MCF 10A (cell line): ENCODE measurements at regions not wholly inside any gene's neighbourhood (a gene's known extent, or its start where the extent isn't known, plus 50 kb on each side); places are given as distances from the start of the nearest gene placed in this dataset.

ENCODE experiments used
- BruUV-seq: library from RNA; stranded (reverse); fragments of 400-500 nt; replicated peaks from 2 replicates; lab custom pipeline; 2021; lab: Mats Ljungman, UMichigan
- CTCF ChIA-PET: fragments of 300-600 bp; sonication (Branson Sonifier 250); formaldehyde crosslinking; extraction: SDS; loops from one replicate; lab custom pipeline; 2021; ENCODE audit warnings: antibody characterized with exemption, inconsistent platforms; lab: Yijun Ruan, JAX
- POLR2A ChIA-PET: fragments of 300-600, 350-650 bp; sonication (Branson Sonifier 250); formaldehyde crosslinking; extraction: SDS; loops from one replicate; lab custom pipeline; 2020; ENCODE audit warnings: antibody characterized with exemption, inconsistent platforms; lab: Yijun Ruan, JAX
- DNase-seq: peaks from one replicate; pipeline ENCODE4 v3.0.0-alpha.2; 2018; ENCODE audit not compliant: unreplicated experiment
- H3K27ac Mint-ChIP-seq: one replicate; pipeline ENCODE4 v1.8.0; 2022; ENCODE audit warnings: mild to moderate bottlenecking, low read depth, mixed read lengths; ENCODE audit not compliant: unreplicated experiment
- H3K27me3 Mint-ChIP-seq: one replicate; pipeline ENCODE4 v1.8.0; 2022; ENCODE audit warnings: mixed read lengths; ENCODE audit not compliant: insufficient read depth, unreplicated experiment
- H3K36me3 Mint-ChIP-seq: one replicate; pipeline ENCODE4 v1.8.0; 2022; ENCODE audit warnings: mild to moderate bottlenecking, moderate library complexity, mixed read lengths; ENCODE audit not compliant: insufficient read depth, unreplicated experiment
- H3K4me1 Mint-ChIP-seq: one replicate; pipeline ENCODE4 v1.8.0; 2022; ENCODE audit warnings: mixed read lengths; ENCODE audit not compliant: insufficient read depth, unreplicated experiment
- H3K4me3 Mint-ChIP-seq: one replicate; pipeline ENCODE4 v1.8.0; 2022; ENCODE audit warnings: mild to moderate bottlenecking, moderate library complexity, mixed read lengths; ENCODE audit not compliant: unreplicated experiment
- H3K9me3 Mint-ChIP-seq: one replicate; pipeline ENCODE4 v1.8.0; 2022; ENCODE audit warnings: mixed read lengths; ENCODE audit not compliant: unreplicated experiment
- intact Hi-C: fragments of 100-400 bp; cut with micrococcal nuclease; formaldehyde crosslinking; loops from 2 replicates; pipeline ENCODE4 v1.14.1; 2022
- TF ChIP-seq, protein P1 (sequence below): fragments of 200-600 bp; IDR thresholded peaks from one replicate; pipeline ENCODE4 v1.8.0; 2022; ENCODE audit warnings: antibody characterized with exemption, mild to moderate bottlenecking; ENCODE audit not compliant: unreplicated experiment

DNA sequence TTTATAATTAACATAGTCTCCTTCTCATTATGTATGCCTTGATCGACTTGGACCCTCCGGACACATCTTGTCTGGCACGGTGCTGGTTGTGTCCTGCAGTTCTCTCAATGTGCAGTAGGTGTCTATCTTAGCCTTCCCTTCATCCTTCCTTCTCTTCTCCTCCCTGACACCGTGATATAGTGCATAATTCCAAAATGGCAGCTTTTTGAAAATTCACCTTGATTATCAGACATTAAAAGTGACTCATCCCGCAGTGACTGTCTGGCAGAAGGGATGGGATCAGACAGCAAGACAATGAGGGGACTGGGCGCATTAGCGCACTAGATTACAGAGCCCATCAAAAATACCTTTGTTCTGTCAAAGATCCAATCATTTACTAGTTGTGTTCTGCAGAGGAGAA, 70.0 kb upstream of the PMFBP1 start:
- Mint-ChIP-seq H3K27me3 (no peaks in the 10 kb centered on the region), H3K9me3 (no peaks in the 10 kb centered on the region), H3K4me3 (no peak overlapping the region), H3K27ac (no peak overlapping the region), H3K4me1 (peaks cover 3% of the 10 kb centered on the region), H3K36me3 (no peaks in the 10 kb centered on the region)
- ChIA-PET CTCF (interaction anchor here (0.6 to 5.1 kb wide), 20 partner anchors 9 to 1715 kb away, joined by 3 to 90 read pairs (median 3); no protein-coding TSS in a partner anchor), POLR2A (interaction anchor here (0.5 to 1.9 kb wide), 4 partner anchors 225 to 1704 kb away, joined by 4 to 6 read pairs (median 4); no protein-coding TSS in a partner anchor)
- intact Hi-C loops, result loop anchor here (1.0 to 10.0 kb wide), 6 partner anchors 117 to 1637 kb away; no protein-coding TSS in a partner anchor
- BruUV-seq, result no TSS peak
- TF ChIP-seq, protein P1, sequence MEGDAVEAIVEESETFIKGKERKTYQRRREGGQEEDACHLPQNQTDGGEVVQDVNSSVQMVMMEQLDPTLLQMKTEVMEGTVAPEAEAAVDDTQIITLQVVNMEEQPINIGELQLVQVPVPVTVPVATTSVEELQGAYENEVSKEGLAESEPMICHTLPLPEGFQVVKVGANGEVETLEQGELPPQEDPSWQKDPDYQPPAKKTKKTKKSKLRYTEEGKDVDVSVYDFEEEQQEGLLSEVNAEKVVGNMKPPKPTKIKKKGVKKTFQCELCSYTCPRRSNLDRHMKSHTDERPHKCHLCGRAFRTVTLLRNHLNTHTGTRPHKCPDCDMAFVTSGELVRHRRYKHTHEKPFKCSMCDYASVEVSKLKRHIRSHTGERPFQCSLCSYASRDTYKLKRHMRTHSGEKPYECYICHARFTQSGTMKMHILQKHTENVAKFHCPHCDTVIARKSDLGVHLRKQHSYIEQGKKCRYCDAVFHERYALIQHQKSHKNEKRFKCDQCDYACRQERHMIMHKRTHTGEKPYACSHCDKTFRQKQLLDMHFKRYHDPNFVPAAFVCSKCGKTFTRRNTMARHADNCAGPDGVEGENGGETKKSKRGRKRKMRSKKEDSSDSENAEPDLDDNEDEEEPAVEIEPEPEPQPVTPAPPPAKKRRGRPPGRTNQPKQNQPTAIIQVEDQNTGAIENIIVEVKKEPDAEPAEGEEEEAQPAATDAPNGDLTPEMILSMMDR, result peak; percentile 76
- peak; percentile 68 for DNase-seq

DNA sequence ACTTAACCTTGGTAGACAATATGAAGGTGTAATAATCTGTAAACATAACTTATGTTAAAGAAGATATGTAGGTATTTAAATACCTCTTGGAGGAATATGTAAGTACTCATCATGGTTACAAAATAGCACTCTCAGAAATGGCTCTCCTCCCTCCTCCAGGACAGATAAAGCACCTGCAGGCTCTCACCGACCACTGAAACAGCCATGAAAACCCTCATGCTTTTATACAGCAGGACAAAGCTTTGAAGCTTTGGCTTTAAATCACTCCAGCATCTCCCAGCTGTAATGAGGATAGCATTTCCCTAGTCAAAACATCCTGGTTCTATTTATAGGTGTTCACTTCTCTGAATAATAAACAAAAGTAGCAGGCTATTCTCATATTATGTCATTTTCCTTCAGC, 69.1 kb upstream of the PMFBP1 start:
- BruUV-seq, result no TSS peak
- CTCF ChIA-PET, result interaction anchor here (0.6 to 5.1 kb wide), 6 partner anchors 31 to 1325 kb away, joined by 3 to 90 read pairs (median 4); no protein-coding TSS in a partner anchor

DNA sequence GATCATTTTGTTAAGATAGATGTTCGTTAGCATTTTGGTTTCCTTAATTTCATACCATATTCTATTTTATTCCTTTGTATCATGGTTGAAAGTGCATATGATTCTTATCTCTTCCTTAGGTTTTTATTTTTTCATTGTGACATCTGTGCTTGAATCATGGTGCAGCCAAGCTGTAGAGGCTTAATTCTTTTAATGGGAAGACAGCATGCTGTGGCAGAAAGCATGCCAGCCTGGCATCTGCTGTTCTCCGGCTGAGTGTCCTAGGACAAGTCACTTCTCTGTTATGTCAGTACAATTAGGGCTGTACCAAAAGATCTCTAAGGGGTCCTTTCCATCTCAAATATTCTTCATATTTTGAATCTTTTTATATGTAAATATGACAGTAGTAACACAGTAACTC, 68.5 kb upstream of the PMFBP1 start:
- no peak for DNase-seq
- no TSS peak for BruUV-seq
- Mint-ChIP-seq H3K27me3 (no peaks in the 10 kb centered on the region), H3K27ac (no peak overlapping the region), H3K4me1 (peaks cover 6% of the 10 kb centered on the region), H3K9me3 (no peaks in the 10 kb centered on the region), H3K4me3 (no peak overlapping the region), H3K36me3 (no peaks in the 10 kb centered on the region)
- CTCF ChIA-PET, result interaction anchor here (0.6 to 5.1 kb wide), 5 partner anchors 95 to 1325 kb away, joined by 3 to 90 read pairs (median 4); no protein-coding TSS in a partner anchor
- POLR2A ChIA-PET, result no interaction called here
- intact Hi-C loops, result loop anchor here (5.0 to 10.0 kb wide), 2 partner anchors 424 to 637 kb away; no protein-coding TSS in a partner anchor
- TF ChIP-seq, protein P1, result no peak

More for the DNA sequence above, 69.1 kb upstream of the PMFBP1 start:
- Mint-ChIP-seq H3K9me3 (no peaks in the 10 kb centered on the region), H3K27me3 (no peaks in the 10 kb centered on the region), H3K4me3 (no peak overlapping the region), H3K4me1 (peaks cover 6% of the 10 kb centered on the region), H3K36me3 (no peaks in the 10 kb centered on the region), H3K27ac (no peak overlapping the region)
- POLR2A ChIA-PET, result no interaction called here
- no peak for DNase-seq
- intact Hi-C loops, result loop anchor here (5.0 to 10.0 kb wide), 2 partner anchors 424 to 636 kb away; no protein-coding TSS in a partner anchor
- TF ChIP-seq, protein P1, result no peak

DNA sequence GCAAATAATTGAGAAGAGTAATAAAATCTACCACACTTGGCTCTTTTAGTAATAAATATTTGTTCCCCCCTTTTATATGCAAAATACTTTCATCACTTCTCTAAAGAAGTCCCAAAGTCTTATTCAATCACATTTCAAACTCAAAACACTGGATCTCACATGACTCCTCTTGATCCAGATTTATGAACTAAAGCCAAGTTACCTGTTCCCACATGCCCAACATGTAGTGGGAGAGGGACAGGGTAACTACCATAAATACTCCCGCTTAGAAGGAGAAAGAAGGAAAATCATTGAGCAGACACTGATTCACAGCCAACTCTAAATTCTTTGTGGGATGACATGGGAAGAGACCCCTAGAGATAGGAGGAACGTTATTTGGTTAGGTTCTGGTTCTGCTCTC, 64.9 kb upstream of the PMFBP1 start:
- Mint-ChIP-seq H3K4me3 (no peak overlapping the region), H3K27ac (no peak overlapping the region), H3K36me3 (no peaks in the 10 kb centered on the region), H3K27me3 (no peaks in the 10 kb centered on the region), H3K9me3 (no peaks in the 10 kb centered on the region), H3K4me1 (peaks cover 6% of the 10 kb centered on the region)
- ChIA-PET CTCF (interaction anchor here (0.6 to 0.7 kb wide), 3 partner anchors 112 to 249 kb away, joined by 3 to 4 read pairs (median 3); no protein-coding TSS in a partner anchor), POLR2A (no interaction called here)
- DNase-seq, result peak; percentile 20
- TF ChIP-seq, protein P1, result no peak
- no TSS peak for BruUV-seq
- intact Hi-C loops, result no loop called here
